ENCODE measurements at regions not wholly inside any gene's neighbourhood (a gene's known extent, or its start where the extent isn't known, plus 50 kb on each side); places are given as distances from the start of the nearest gene placed in this dataset.

DNA sequence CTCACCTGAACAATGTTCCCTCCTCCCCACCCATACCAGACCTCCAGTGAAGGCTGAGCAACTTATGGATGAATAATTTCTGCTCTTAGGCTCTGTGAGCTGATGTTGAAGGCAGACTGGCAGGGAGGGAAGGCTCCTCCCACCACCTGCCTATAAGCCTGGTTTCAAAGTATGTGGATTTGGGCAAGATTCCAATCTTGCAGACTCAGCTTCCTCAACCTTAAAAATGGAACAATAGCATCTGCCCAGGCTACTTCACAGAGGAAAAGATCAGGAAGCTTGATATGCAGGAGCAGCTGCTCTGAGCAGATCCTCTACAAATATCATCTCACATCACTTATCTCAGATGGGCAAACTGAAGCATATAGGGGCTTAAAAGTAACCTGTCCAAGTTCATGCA lies 112.2 kb downstream of the ZFP36L2 start:
- H3K27ac Mint-ChIP-seq = no peak overlapping the region
- no peaks in the 10 kb centered on the region for H3K27me3 Mint-ChIP-seq (ENCODE audit: insufficient read depth, low read depth, poor library complexity)
- DNase-seq (ENCODE audit: low spot score) (no peak), ATAC-seq (no peak)
- H3K9me3 Mint-ChIP-seq = peaks cover 10% of the 10 kb centered on the region
- Histone ChIP-seq H4K20me1 (replicated peaks; ENCODE audit: insufficient read depth) (no peaks in the 10 kb centered on the region), H3K4me2 (no peak overlapping the region), H3K79me2 (replicated peaks; ENCODE audit: insufficient read depth) (no peaks in the 10 kb centered on the region), H3K36me3 (ENCODE audit: insufficient read depth) (no peaks in the 10 kb centered on the region), H3K27ac (ENCODE audit: low read depth) (no peak overlapping the region), H3K27me3 (ENCODE audit: insufficient read depth) (no peaks in the 10 kb centered on the region), H2AFZ (no peak overlapping the region), H3K9me2 (ENCODE audit: insufficient read depth) (0 out of 2 replicates have a peak, but pooled peaks cover 6% of the 10 kb centered on the region), H3K4me3 (no peak overlapping the region), H3F3A (replicated peaks; ENCODE audit: low read depth) (no peaks in the 10 kb centered on the region), H3K4me1 (ENCODE audit: insufficient read depth) (peaks cover 5% of the 10 kb centered on the region; the same call in 1 of the 2 replicates)
- H3K36me3 Mint-ChIP-seq (ENCODE audit: low read depth) = peaks cover 5% of the 10 kb centered on the region
- H3K4me3 Mint-ChIP-seq = no peak overlapping the region
- TF ChIP-seq, protein P1, sequence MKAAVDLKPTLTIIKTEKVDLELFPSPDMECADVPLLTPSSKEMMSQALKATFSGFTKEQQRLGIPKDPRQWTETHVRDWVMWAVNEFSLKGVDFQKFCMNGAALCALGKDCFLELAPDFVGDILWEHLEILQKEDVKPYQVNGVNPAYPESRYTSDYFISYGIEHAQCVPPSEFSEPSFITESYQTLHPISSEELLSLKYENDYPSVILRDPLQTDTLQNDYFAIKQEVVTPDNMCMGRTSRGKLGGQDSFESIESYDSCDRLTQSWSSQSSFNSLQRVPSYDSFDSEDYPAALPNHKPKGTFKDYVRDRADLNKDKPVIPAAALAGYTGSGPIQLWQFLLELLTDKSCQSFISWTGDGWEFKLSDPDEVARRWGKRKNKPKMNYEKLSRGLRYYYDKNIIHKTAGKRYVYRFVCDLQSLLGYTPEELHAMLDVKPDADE (IDR thresholded peaks at IDR 0.05) = no peak
- TF ChIP-seq, protein P2, sequence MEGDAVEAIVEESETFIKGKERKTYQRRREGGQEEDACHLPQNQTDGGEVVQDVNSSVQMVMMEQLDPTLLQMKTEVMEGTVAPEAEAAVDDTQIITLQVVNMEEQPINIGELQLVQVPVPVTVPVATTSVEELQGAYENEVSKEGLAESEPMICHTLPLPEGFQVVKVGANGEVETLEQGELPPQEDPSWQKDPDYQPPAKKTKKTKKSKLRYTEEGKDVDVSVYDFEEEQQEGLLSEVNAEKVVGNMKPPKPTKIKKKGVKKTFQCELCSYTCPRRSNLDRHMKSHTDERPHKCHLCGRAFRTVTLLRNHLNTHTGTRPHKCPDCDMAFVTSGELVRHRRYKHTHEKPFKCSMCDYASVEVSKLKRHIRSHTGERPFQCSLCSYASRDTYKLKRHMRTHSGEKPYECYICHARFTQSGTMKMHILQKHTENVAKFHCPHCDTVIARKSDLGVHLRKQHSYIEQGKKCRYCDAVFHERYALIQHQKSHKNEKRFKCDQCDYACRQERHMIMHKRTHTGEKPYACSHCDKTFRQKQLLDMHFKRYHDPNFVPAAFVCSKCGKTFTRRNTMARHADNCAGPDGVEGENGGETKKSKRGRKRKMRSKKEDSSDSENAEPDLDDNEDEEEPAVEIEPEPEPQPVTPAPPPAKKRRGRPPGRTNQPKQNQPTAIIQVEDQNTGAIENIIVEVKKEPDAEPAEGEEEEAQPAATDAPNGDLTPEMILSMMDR (conservative IDR thresholded peaks at IDR 0.05; ENCODE audit: low read depth in 2 of 2) = no peak
- TF ChIP-seq JUNB (IDR thresholded peaks at IDR 0.05; ENCODE audit: unreplicated experiment) (no peak), ZNF331 (CRISPR knock-in tag; IDR thresholded peaks at IDR 0.05; ENCODE audit: low read depth) (no peak), ZNF114 (CRISPR knock-in tag; IDR thresholded peaks at IDR 0.05) (no peak), REST (IDR thresholded peaks at IDR 0.05; ENCODE audit: unreplicated experiment) (no peak), CREB1 (CRISPR knock-in tag; IDR thresholded peaks at IDR 0.05; ENCODE audit: low read depth) (no peak), EZH2phosphoT487 (IDR thresholded peaks at IDR 0.05; ENCODE audit: unreplicated experiment) (no peak), EZH2 (IDR thresholded peaks at IDR 0.05; ENCODE audit: low read depth, unreplicated experiment) (no peak), STAT1 (IDR thresholded peaks at IDR 0.05; ENCODE audit: unreplicated experiment) (no peak), NANOG (IDR thresholded peaks at IDR 0.05; ENCODE audit: borderline replicate concordance) (no peak), POLR2AphosphoS5 (IDR thresholded peaks at IDR 0.05; ENCODE audit: low read depth) (no peak)
- TF ChIP-seq, protein P3, sequence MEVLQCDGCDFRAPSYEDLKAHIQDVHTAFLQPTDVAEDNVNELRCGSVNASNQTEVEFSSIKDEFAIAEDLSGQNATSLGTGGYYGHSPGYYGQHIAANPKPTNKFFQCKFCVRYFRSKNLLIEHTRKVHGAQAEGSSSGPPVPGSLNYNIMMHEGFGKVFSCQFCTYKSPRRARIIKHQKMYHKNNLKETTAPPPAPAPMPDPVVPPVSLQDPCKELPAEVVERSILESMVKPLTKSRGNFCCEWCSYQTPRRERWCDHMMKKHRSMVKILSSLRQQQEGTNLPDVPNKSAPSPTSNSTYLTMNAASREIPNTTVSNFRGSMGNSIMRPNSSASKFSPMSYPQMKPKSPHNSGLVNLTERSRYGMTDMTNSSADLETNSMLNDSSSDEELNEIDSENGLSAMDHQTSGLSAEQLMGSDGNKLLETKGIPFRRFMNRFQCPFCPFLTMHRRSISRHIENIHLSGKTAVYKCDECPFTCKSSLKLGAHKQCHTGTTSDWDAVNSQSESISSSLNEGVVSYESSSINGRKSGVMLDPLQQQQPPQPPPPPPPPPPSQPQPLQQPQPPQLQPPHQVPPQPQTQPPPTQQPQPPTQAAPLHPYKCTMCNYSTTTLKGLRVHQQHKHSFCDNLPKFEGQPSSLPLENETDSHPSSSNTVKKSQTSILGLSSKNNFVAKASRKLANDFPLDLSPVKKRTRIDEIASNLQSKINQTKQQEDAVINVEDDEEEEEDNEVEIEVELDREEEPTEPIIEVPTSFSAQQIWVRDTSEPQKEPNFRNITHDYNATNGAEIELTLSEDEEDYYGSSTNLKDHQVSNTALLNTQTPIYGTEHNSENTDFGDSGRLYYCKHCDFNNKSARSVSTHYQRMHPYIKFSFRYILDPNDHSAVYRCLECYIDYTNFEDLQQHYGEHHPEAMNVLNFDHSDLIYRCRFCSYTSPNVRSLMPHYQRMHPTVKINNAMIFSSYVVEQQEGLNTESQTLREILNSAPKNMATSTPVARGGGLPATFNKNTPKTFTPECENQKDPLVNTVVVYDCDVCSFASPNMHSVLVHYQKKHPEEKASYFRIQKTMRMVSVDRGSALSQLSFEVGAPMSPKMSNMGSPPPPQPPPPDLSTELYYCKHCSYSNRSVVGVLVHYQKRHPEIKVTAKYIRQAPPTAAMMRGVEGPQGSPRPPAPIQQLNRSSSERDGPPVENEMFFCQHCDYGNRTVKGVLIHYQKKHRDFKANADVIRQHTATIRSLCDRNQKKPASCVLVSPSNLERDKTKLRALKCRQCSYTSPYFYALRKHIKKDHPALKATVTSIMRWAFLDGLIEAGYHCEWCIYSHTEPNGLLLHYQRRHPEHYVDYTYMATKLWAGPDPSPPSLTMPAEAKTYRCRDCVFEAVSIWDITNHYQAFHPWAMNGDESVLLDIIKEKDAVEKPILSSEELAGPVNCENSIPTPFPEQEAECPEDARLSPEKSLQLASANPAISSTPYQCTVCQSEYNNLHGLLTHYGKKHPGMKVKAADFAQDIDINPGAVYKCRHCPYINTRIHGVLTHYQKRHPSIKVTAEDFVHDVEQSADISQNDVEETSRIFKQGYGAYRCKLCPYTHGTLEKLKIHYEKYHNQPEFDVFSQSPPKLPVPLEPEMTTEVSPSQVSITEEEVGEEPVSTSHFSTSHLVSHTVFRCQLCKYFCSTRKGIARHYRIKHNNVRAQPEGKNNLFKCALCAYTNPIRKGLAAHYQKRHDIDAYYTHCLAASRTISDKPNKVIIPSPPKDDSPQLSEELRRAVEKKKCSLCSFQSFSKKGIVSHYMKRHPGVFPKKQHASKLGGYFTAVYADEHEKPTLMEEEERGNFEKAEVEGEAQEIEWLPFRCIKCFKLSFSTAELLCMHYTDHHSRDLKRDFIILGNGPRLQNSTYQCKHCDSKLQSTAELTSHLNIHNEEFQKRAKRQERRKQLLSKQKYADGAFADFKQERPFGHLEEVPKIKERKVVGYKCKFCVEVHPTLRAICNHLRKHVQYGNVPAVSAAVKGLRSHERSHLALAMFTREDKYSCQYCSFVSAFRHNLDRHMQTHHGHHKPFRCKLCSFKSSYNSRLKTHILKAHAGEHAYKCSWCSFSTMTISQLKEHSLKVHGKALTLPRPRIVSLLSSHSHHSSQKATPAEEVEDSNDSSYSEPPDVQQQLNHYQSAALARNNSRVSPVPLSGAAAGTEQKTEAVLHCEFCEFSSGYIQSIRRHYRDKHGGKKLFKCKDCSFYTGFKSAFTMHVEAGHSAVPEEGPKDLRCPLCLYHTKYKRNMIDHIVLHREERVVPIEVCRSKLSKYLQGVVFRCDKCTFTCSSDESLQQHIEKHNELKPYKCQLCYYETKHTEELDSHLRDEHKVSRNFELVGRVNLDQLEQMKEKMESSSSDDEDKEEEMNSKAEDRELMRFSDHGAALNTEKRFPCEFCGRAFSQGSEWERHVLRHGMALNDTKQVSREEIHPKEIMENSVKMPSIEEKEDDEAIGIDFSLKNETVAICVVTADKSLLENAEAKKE (CRISPR knock-in tag; IDR thresholded peaks at IDR 0.05) = no peak
- H3K4me1 Mint-ChIP-seq = peaks cover 8% of the 10 kb centered on the region

Measured in GM23338 (cell line).